HepG2 (cell line): ENCODE measurements at regions not wholly inside any gene's neighbourhood (a gene's known extent, or its start where the extent isn't known, plus 50 kb on each side); places are given as distances from the start of the nearest gene placed in this dataset.

Experiments used
- FOXK2 ChIP-seq: fragments of 450-650 bp; IDR thresholded peaks from 2 replicates; pipeline ENCODE4 v1.6.1; 2016
- HIVEP1 ChIP-seq: sonication (generic); formaldehyde crosslinking; IDR thresholded peaks from 2 replicates; pipeline ENCODE4 v1.4.0; 2020; ENCODE audit warnings: mild to moderate bottlenecking, missing genetic modification reagents
- KAT7 ChIP-seq: IDR thresholded peaks from 2 replicates; pipeline ENCODE4 v1.6.1; 2018; ENCODE audit warnings: borderline replicate concordance, missing compliant biosample characterization
- MAFF ChIP-seq: IDR thresholded peaks from 2 replicates; pipeline ENCODE4 v1.6.1; 2011; ENCODE audit warnings: low read depth, low read length, improper control_type of control experiment
- MIER3 ChIP-seq: IDR thresholded peaks from 2 replicates; pipeline ENCODE4 v1.6.1; 2016; ENCODE audit warnings: missing compliant biosample characterization, borderline replicate concordance
- MYC ChIP-seq: sonication (generic); formaldehyde crosslinking; IDR thresholded peaks from 2 replicates; pipeline ENCODE4 v1.9.0; 2021; ENCODE audit warnings: missing genetic modification reagents, borderline replicate concordance
- NFE2 ChIP-seq: sonication (generic); formaldehyde crosslinking; IDR thresholded peaks from 2 replicates; pipeline ENCODE4 v1.4.0; 2020; ENCODE audit warnings: missing genetic modification reagents
- SYNCRIP ChIP-seq: fragments of 200-400 bp; formaldehyde crosslinking; IDR thresholded peaks from 2 replicates; pipeline ENCODE4 v1.6.1; 2018; ENCODE audit warnings: mild to moderate bottlenecking, low read depth, low read length; ENCODE audit not compliant: insufficient read depth
- ZEB1 ChIP-seq: IDR thresholded peaks from 2 replicates; pipeline ENCODE4 v1.6.1; 2012; ENCODE audit warnings: mild to moderate bottlenecking, low read depth, inconsistent platforms; ENCODE audit not compliant: insufficient replicate concordance
- ZMAT3 ChIP-seq: sonication (generic); formaldehyde crosslinking; conservative IDR thresholded peaks from 2 replicates; pipeline ENCODE4 v1.7.0; 2021; ENCODE audit warnings: missing genetic modification reagents
- ZNF260 ChIP-seq: sonication (generic); formaldehyde crosslinking; IDR thresholded peaks from 2 replicates; pipeline ENCODE4 v1.4.0; 2020; ENCODE audit warnings: missing genetic modification reagents, low read depth, mild to moderate bottlenecking, borderline replicate concordance
- ZNF441 ChIP-seq: sonication (generic); formaldehyde crosslinking; IDR thresholded peaks from 2 replicates; pipeline ENCODE4 v1.7.0; 2021; ENCODE audit warnings: missing genetic modification reagents, borderline replicate concordance
- ZNF451 ChIP-seq: sonication (generic); formaldehyde crosslinking; IDR thresholded peaks from 2 replicates; pipeline ENCODE4 v1.5.0; 2020; ENCODE audit warnings: mild to moderate bottlenecking, missing genetic modification reagents
- ZNF547 ChIP-seq: sonication (generic); formaldehyde crosslinking; IDR thresholded peaks from 2 replicates; pipeline ENCODE4 v1.5.1; 2020; ENCODE audit warnings: mild to moderate bottlenecking, missing genetic modification reagents
- ZNF564 ChIP-seq: sonication (generic); formaldehyde crosslinking; IDR thresholded peaks from 2 replicates; pipeline ENCODE4 v1.8.1; 2023; ENCODE audit warnings: mild to moderate bottlenecking, missing genetic modification reagents
- ZNF616 ChIP-seq: sonication (generic); formaldehyde crosslinking; IDR thresholded peaks from 2 replicates; pipeline ENCODE4 v1.5.0; 2020; ENCODE audit warnings: low read depth, mild to moderate bottlenecking, missing genetic modification reagents
- TF ChIP-seq, protein P1 (sequence below): sonication (generic); formaldehyde crosslinking; IDR thresholded peaks from 2 replicates; pipeline ENCODE4 v1.9.0; 2021; ENCODE audit warnings: missing genetic modification reagents, borderline replicate concordance
- TF ChIP-seq, protein P2 (sequence below): sonication (generic); formaldehyde crosslinking; IDR thresholded peaks from 2 replicates; pipeline ENCODE4 v1.4.0; 2020; ENCODE audit warnings: low read depth, missing genetic modification reagents
- TF ChIP-seq, protein P3 (sequence below): sonication (generic); formaldehyde crosslinking; conservative IDR thresholded peaks from 2 replicates; pipeline ENCODE4 v1.4.0; 2020; ENCODE audit warnings: mild to moderate bottlenecking, missing genetic modification reagents, moderate library complexity
- TF ChIP-seq, protein P4 (sequence below): sonication (generic); formaldehyde crosslinking; IDR thresholded peaks from 2 replicates; pipeline ENCODE4 v1.5.0; 2020; ENCODE audit warnings: missing genetic modification reagents

DNA sequence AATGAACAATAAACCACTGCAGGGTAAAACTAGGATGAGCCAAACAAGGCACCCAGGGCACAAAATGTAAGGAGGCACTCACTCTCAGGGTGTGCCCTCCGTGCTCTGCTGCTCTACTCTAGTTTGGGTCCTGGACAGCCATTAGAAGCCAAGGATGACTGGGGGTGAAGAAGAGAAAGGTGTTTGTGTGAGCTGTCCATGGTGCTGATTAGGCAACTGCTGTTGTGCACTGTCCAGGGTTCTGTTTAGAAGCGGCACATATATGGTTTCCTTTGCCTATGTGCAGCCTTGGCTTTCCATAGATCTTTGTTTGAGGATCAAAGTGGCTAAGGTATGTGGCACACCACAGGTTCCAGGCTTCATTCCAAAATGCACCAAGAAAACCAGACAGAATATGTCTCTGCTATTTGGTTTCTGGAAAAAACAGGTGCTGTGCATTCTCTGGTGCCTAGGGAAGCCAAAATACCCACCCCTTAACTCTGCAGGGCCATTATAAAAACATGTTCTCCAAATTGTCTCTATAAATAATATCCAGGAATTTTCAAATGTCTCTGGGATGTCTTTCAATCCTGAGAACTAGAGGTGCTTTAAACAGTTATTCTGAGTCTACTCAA, 123.5 kb downstream of the CBLN1 start (continued):
- TF ChIP-seq, protein P1, sequence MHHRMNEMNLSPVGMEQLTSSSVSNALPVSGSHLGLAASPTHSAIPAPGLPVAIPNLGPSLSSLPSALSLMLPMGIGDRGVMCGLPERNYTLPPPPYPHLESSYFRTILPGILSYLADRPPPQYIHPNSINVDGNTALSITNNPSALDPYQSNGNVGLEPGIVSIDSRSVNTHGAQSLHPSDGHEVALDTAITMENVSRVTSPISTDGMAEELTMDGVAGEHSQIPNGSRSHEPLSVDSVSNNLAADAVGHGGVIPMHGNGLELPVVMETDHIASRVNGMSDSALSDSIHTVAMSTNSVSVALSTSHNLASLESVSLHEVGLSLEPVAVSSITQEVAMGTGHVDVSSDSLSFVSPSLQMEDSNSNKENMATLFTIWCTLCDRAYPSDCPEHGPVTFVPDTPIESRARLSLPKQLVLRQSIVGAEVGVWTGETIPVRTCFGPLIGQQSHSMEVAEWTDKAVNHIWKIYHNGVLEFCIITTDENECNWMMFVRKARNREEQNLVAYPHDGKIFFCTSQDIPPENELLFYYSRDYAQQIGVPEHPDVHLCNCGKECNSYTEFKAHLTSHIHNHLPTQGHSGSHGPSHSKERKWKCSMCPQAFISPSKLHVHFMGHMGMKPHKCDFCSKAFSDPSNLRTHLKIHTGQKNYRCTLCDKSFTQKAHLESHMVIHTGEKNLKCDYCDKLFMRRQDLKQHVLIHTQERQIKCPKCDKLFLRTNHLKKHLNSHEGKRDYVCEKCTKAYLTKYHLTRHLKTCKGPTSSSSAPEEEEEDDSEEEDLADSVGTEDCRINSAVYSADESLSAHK (CRISPR knock-in tag): peak; percentile 96
- TF ChIP-seq, protein P2, sequence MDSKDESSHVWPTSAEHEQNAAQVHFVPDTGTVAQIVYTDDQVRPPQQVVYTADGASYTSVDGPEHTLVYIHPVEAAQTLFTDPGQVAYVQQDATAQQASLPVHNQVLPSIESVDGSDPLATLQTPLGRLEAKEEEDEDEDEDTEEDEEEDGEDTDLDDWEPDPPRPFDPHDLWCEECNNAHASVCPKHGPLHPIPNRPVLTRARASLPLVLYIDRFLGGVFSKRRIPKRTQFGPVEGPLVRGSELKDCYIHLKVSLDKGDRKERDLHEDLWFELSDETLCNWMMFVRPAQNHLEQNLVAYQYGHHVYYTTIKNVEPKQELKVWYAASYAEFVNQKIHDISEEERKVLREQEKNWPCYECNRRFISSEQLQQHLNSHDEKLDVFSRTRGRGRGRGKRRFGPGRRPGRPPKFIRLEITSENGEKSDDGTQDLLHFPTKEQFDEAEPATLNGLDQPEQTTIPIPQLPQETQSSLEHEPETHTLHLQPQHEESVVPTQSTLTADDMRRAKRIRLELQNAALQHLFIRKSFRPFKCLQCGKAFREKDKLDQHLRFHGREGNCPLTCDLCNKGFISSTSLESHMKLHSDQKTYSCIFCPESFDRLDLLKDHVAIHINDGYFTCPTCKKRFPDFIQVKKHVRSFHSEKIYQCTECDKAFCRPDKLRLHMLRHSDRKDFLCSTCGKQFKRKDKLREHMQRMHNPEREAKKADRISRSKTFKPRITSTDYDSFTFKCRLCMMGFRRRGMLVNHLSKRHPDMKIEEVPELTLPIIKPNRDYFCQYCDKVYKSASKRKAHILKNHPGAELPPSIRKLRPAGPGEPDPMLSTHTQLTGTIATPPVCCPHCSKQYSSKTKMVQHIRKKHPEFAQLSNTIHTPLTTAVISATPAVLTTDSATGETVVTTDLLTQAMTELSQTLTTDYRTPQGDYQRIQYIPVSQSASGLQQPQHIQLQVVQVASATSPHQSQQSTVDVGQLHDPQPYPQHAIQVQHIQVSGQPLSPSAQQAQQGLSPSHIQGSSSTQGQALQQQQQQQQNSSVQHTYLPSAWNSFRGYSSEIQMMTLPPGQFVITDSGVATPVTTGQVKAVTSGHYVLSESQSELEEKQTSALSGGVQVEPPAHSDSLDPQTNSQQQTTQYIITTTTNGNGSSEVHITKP (CRISPR knock-in tag): peak; percentile 86
- 0 out of 2 replicates have a peak, but pooled peaks have one; percentile 63 for TF ChIP-seq ZNF616 (CRISPR knock-in tag)
- no peak for TF ChIP-seq MYC (CRISPR knock-in tag)
- peak; percentile 95 for TF ChIP-seq ZNF441 (CRISPR knock-in tag)
- TF ChIP-seq ZNF564: 0 out of 2 replicates have a peak, but pooled peaks have one; percentile 58
- peak; percentile 64; the same call in 1 of the 2 replicates for TF ChIP-seq ZNF547 (CRISPR knock-in tag)
- no peak for TF ChIP-seq HIVEP1 (CRISPR knock-in tag)
- TF ChIP-seq, protein P3, sequence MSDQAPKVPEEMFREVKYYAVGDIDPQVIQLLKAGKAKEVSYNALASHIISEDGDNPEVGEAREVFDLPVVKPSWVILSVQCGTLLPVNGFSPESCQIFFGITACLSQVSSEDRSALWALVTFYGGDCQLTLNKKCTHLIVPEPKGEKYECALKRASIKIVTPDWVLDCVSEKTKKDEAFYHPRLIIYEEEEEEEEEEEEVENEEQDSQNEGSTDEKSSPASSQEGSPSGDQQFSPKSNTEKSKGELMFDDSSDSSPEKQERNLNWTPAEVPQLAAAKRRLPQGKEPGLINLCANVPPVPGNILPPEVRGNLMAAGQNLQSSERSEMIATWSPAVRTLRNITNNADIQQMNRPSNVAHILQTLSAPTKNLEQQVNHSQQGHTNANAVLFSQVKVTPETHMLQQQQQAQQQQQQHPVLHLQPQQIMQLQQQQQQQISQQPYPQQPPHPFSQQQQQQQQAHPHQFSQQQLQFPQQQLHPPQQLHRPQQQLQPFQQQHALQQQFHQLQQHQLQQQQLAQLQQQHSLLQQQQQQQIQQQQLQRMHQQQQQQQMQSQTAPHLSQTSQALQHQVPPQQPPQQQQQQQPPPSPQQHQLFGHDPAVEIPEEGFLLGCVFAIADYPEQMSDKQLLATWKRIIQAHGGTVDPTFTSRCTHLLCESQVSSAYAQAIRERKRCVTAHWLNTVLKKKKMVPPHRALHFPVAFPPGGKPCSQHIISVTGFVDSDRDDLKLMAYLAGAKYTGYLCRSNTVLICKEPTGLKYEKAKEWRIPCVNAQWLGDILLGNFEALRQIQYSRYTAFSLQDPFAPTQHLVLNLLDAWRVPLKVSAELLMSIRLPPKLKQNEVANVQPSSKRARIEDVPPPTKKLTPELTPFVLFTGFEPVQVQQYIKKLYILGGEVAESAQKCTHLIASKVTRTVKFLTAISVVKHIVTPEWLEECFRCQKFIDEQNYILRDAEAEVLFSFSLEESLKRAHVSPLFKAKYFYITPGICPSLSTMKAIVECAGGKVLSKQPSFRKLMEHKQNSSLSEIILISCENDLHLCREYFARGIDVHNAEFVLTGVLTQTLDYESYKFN (CRISPR knock-in tag): no peak; the same call in 1 of the 2 replicates
- TF ChIP-seq, protein P4, sequence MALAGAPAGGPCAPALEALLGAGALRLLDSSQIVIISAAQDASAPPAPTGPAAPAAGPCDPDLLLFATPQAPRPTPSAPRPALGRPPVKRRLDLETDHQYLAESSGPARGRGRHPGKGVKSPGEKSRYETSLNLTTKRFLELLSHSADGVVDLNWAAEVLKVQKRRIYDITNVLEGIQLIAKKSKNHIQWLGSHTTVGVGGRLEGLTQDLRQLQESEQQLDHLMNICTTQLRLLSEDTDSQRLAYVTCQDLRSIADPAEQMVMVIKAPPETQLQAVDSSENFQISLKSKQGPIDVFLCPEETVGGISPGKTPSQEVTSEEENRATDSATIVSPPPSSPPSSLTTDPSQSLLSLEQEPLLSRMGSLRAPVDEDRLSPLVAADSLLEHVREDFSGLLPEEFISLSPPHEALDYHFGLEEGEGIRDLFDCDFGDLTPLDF: peak; percentile 77
- TF ChIP-seq KAT7 (CRISPR knock-in tag): peak; percentile 59; the same call in 1 of the 2 replicates
- TF ChIP-seq ZEB1: no peak
- TF ChIP-seq MAFF: no peak
- TF ChIP-seq ZMAT3 (CRISPR knock-in tag): peak; percentile 96
- peak; percentile 68; the same call in 1 of the 2 replicates for TF ChIP-seq NFE2 (CRISPR knock-in tag)
- TF ChIP-seq ZNF260 (CRISPR knock-in tag): no peak
- 0 out of 2 replicates have a peak, but pooled peaks have one; percentile 36 for TF ChIP-seq ZNF451 (CRISPR knock-in tag)
- TF ChIP-seq FOXK2: no peak
- peak; percentile 91 for TF ChIP-seq MIER3 (CRISPR knock-in tag)
- TF ChIP-seq SYNCRIP: no peak
